Retinal pigment epithelial cell (primary cell): ENCODE measurements at regions not wholly inside any gene's neighbourhood (a gene's known extent, or its start where the extent isn't known, plus 50 kb on each side); places are given as distances from the start of the nearest gene placed in this dataset.

ENCODE experiments used
- DNase-seq: peaks from one replicate; pipeline ENCODE4 v3.0.0-alpha.2; 2010; ENCODE audit warnings: low read depth
- H3K4me3 ChIP-seq: 2 replicates; pipeline ENCODE4 v1.5.1; 2011; ENCODE audit warnings: mild to moderate bottlenecking, low read length, control low read depth, moderate library complexity
- TF ChIP-seq, protein P1 (sequence below): conservative IDR thresholded peaks from 2 replicates; pipeline ENCODE4 v1.5.1; 2011; ENCODE audit warnings: low read depth, low read length, control low read depth, inconsistent platforms

DNA sequence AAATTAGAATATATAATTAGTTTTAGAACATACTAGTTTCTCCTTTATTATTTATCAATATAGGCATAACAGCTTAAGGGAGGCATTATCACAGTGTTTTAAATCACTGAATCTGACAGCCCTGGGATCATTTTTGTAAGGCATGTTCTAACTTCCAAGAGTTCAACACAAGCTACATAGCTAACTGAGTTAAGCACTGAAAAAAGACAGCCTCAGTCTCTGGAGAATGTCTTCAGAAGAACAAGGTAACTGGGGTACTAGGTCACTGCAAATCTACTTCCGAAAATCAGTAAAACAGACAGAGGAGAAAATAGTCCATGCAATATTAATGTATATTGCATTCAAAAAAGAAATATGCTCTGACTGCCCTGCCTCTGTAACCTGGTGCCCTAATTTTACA is 502.1 kb downstream of the RFC3 start:
- DNase-seq: no peak
- no peak overlapping the region for H3K4me3 ChIP-seq
- TF ChIP-seq, protein P1, sequence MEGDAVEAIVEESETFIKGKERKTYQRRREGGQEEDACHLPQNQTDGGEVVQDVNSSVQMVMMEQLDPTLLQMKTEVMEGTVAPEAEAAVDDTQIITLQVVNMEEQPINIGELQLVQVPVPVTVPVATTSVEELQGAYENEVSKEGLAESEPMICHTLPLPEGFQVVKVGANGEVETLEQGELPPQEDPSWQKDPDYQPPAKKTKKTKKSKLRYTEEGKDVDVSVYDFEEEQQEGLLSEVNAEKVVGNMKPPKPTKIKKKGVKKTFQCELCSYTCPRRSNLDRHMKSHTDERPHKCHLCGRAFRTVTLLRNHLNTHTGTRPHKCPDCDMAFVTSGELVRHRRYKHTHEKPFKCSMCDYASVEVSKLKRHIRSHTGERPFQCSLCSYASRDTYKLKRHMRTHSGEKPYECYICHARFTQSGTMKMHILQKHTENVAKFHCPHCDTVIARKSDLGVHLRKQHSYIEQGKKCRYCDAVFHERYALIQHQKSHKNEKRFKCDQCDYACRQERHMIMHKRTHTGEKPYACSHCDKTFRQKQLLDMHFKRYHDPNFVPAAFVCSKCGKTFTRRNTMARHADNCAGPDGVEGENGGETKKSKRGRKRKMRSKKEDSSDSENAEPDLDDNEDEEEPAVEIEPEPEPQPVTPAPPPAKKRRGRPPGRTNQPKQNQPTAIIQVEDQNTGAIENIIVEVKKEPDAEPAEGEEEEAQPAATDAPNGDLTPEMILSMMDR: no peak

DNA sequence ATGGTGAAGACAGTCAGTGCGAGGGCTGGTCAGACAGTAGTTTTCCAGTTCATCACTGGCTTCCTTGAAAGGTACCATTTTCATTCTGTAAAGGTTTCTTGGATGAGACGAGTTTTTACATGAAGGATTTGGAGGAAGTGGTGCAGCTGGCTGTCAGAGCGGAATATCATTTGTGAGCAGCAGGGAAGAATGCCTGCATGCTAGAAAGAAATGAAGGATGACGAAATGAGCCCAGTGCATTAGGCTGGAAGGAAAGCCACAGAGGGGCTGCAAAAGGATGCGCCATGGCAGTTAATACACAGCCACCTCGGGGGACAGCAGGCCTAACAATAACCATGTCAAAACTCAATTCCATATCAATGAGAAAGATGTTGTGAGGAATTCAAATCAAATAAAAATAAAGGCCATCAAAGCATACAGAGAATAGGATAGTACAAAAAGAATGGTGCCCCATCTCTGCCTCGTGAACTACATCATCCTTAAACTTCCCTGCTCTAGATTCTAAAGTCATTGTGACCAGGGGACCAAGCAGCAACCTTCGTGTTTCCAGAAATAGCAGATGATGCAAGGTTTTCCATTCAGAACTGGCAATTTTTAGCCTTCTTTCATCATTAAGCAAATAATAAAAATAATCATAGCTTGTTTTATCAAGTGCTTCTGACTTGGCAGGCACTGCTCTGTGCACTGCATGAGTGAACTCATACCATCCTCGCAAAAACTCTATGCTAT is 504.2 kb downstream of the RFC3 start:
- DNase-seq: no peak
- TF ChIP-seq, protein P1: no peak
- no peak overlapping the region for H3K4me3 ChIP-seq

DNA sequence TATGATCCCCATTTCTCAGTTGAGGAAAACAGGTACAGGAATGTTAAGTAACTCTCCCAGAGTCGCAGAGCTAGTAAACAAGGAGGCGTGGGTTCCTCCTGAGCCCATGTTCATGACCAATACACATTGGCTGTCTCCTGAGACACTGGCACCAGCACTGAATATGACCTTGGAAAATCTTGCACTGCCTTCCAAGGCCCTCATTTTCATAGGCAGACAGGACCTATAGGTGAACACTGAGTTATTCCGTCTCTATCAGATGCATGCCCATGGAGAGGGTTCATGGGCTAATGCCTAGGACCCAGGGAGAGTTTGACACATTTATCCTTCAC is 504.8 kb downstream of the RFC3 start:
- no peak for DNase-seq
- TF ChIP-seq, protein P1: no peak
- H3K4me3 ChIP-seq: no peak overlapping the region

DNA sequence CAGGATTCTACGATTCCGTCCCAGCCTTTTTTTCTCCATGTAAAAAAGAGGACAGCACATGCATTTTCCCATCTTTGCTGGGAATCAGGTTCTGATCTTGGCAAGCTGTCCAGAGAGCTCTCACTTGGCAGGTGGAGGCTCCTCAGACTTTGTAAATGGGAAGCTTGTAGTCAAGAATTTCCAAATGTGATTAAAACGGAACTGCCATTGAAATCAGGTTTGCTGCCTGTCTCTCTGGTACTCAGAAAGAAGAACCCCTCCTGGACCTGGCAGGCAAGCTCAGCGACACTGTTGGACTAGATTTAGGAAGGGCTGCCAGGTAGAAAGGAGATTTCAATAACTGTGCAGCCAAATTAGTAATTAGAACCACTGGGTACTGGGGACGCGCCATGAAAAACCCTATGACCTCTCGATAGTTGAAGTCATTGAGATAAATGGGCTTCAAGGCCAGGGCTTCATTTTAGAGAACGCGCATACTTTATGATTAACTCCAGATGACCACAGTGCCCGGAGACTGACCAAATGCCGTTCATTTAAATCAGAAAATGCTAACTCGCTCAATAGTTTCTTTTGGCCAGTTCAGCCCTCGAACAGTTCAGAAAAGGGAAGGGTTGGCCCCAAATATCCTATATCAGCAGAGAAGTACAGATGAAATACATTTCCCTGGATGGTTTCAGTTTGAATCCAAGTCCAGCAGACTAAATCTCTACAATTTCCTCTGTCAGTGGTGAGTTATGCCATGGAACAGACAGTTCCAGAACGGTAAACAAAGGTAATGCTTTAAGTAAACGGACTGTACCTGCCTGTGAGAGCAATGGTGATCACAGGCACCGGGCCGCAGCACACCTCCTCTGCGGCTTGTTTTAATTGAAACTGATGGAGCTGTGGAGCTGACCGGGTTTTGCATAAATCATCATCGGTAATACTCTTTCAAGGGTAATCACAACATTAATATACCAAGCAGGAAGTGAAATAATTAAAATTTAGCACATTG is 517.4 kb downstream of the RFC3 start:
- TF ChIP-seq, protein P1: no peak
- no peak overlapping the region for H3K4me3 ChIP-seq

DNA sequence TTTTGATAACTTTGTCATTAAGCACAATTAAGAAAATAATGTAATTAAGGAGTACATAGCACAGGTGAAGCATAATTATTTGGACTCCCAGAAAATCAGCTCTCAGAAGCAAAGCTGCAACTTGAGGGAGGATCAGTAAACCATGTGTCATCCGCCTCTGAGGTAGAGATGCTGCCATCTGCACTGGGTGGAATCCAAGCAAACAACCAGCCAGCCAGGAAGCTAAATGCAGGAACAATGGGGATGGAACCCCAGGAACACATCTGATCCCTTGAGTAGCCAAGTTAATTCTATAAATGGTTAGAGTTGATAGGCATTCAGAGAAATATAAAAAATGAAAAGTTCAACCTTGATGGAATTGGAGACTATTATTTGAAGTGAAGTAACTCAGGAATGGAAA is 520.2 kb downstream of the RFC3 start:
- TF ChIP-seq, protein P1: no peak
- DNase-seq: no peak

More for the DNA sequence above, 517.4 kb downstream of the RFC3 start:
- DNase-seq: no peak

DNA sequence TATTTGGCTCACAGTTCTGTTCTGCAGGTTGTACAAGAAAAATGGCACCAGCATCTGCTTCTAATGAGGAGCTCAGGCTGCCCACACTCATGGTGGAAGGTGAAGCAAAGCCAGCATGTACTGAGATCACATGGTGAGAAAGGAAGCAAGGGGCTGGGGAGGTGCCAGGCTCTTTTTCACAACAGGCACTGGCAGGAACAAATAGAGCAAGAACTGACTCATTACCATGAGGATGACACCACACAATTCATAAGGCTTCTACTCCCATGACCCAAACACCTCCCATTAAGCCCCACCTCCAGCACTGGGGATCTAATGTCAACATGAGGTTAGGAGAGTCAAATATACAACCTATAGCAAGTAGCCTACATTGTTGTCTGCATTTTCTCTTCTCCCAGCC is 522.6 kb downstream of the RFC3 start:
- DNase-seq: no peak
- no peak overlapping the region for H3K4me3 ChIP-seq
- TF ChIP-seq, protein P1: no peak

More for the DNA sequence above, 520.2 kb downstream of the RFC3 start:
- no peak overlapping the region for H3K4me3 ChIP-seq

DNA sequence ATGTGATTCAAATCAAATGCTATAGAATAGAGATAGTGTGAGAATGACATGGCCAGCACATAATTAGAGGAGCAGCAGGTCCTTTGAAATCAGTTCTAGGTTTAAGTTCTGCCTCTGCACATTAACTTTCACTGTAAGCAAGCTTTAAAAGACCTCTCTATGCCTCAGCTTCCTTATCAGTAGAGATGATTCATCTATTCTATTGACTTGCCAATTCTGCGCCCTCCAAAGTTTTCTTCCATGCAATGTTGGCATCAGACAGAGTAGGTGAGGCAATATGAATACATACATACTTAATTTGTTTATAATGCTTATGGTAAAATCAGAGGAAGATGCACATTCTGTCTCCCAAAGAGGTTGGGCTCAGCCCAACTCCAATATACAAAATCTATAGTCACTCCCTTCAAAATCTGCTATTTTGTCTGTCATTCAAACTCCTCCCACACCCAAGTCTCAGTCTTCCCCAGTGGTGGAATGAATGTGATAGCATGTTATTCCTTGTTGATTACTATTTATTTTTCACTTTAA is 525.5 kb downstream of the RFC3 start:
- TF ChIP-seq, protein P1: no peak
- no peak for DNase-seq
- no peak overlapping the region for H3K4me3 ChIP-seq
